T follicular helper cell (primary cell): ENCODE measurements at regions not wholly inside any gene's neighbourhood (a gene's known extent, or its start where the extent isn't known, plus 50 kb on each side); places are given as distances from the start of the nearest gene placed in this dataset.

Experiments
- DNase-seq: peaks from one replicate; pipeline ENCODE4 v3.0.0-alpha.2; 2020; ENCODE audit warnings: low read depth

DNA sequence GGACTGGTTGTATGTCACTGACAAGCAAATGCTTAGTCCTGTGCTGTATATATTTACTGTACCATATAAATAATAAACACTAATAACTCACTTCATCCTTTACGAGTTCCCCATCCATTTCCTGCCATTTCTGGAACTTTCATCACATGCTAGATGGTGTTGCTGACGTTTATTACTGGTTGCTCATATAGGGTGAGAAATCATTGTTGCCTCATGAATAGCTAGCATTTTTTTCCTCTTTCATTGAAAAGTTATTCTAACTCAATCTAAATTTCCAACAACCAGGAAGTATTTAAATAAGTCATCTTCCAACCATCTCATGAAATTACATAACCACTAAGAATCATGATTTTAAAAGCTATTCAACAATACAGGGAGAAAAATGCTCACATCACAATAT is 88.6 kb upstream of the RCN1 start:
- DNase-seq, result no peak

DNA sequence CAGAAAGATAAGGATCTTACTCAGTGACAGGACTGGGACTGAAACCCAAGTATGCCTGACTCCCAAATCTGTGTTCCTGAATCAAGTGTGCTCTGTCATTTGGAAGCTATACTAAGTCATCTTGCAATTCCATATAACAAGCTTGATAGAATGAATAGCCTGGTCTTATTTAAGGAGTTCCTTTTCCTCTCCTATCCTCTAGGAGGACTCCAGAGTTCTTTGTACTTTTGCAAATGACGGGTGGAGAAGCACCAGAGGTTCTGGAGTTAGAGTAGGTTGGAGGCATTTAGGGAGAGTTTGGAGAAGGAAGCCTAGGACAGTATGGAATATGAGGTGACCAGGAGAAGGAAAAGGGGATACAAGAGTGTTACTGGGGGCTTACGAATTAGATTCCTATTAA is 92.9 kb upstream of the RCN1 start:
- DNase-seq, result no peak

DNA sequence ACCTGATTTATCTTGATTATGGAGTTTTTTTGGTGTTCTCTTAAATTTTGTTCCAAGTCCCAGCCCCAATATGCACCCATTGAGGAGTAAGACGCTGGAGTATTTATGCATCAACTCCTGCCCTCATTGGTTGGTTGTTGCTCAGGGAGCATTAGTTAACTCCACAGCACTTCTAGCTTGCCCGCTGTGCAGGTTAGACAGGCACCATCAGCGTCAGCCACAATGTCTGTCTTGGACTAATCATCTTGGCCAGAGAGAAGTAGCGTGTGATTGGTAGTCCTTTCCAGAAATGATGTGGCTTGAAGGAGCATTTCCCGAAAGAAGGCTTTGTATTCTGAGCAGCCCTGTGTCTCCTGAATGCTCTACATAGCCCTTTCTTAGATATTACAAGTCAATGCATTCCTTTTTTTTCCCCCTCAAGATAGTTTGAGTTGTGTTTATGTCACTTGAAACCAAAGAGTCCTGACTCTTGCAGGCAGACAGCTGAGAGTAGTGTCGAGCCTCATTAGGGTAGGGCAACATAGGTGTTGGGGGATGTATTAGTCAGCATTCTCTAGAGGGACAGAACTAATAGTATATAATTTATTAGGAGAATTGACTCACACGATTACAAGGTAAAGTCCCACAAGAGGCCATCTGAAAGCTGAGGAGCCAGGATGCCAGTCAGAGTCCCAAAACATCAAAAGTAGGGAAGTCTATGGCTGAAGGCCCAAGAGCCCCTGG is 94.6 kb upstream of the RCN1 start:
- DNase-seq, result no peak

DNA sequence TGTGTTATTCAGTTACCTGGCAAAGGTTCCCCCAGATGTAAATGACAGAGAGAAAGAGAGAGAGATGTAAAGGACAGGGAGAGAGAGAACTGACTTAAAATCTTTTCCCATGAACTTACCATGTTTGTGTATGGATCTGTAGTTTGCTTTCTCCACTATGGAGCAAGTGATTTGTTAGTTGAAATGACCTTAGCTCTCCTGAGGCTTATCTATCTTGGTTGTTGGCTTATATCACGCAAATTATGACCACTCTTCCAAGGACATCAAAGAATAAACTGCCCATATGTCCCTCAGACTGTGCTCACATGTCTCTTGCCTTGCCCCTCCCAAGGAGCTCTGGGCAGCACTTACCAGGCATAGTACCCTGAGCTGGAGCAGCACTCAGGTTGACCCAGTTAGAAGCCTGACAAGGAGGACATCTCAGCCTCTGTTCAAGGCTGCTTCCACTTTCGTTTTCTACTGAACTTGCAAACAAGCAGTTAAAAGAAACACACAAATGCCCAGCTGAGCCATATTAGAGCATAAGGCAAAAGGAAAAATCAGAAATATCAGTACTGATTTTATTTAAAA is 95.3 kb upstream of the RCN1 start:
- DNase-seq, result no peak

DNA sequence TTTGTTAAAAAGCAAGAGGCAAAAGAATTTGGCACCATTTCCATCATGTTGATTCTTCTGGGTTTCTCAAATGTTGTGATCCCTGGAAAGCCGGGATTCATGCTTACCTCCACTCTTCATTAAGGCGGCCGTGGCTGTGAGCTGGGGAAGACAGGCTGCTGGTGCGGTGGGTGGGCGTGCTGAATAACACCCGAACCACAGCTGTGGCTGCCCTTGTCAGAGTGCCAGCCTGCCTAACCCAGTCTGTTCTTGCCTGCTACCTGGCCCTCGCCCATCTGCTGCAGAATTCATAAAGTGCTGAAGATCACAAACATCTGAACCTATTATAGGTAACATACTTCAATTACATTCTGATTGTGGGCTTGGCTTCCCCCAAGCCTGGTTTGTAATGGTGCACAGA is 95.8 kb upstream of the RCN1 start:
- DNase-seq, result no peak

DNA sequence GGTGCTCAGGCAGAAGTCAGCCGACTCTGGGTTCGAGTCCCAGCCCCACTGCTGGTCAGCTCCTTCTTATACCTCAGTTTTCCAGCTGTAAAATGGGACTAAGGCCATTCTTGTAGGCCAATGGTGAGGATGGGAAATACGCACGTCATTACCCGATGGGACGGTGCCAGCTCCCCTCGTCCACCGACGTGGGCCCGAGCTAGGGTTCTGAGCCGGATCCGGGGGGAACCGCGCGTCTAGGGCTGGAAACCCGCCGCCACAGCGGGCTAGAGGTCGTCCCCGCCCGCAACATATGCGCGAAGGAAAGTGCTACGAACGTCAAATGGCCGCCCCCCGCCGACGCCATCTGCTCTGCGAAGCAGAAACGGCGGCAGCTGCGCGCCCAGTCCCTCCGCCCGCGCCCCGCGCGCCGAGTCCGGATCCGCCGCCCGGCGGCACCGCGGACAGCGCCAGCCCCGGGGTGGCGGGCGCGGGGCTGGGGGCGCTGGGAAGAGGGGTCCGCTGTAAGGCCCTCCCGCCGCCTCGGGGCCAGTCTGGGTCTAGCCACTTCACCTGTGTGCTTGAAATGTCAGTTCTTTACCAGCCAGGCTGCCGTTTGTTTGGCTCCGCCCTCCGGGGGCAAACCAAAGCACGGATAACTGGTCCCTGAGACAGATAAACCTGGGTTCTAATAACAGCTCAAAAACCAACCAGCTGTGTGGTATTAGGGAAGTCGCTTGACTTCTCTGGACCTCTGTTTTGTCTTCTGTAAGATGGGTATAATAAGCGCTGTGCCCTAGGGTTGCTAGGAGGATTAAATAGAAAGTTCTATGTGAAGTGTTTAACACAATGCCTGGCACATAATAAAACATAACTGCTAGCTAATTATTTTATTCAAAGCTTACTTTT is 103.5 kb upstream of the RCN1 start:
- DNase-seq, result no peak

DNA sequence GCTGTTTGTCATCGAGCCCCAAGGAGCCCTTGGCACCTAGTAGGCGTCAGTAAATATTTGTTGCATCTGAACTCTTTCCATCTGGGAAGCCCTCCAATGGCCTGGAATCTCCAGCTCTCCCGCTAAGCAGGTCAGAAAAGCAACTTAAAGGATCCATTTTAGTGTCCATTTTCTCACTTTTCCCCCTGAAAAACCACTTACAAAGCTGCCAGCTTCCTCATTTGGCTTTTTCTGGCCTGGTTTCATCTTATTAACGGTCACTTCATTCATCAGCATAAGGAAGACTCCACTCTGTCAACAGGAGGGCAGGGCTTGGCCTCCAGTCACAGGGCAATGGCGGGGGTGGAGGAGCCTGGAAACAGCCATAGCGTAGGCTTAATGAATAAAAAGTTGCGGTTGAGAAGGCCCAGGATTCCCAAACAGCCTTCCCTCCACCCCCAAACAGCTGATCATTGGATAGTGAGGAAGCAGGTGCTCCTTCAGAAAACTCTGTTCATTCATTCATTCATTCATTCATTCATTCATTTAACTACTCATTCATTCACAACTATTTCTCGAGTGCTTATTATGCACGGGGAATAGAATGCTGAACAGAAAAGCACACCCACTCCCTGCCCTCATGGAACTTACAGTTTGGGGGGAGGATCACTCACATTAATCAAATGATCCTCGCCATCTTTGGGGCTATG is 104.5 kb upstream of the RCN1 start:
- no peak for DNase-seq

DNA sequence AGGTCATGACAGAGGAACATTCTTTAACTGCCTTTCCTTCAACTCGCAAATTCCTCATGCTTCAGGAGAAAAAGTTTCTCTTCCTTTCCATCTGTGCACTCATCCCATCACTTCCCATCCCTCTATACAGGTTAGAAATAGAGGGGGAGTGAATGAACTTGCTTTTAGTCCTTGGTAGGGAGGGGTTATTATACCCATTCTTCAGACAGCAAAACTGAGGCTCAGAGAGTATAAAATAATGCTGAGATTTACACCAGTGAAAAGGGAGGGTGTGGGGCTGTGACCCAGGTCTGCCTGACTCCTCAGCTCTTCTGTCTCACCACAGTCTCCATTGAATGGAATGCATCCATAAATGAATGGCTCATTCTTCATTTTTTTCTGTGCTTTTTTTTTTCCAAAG is 109.4 kb upstream of the RCN1 start:
- DNase-seq, result no peak

DNA sequence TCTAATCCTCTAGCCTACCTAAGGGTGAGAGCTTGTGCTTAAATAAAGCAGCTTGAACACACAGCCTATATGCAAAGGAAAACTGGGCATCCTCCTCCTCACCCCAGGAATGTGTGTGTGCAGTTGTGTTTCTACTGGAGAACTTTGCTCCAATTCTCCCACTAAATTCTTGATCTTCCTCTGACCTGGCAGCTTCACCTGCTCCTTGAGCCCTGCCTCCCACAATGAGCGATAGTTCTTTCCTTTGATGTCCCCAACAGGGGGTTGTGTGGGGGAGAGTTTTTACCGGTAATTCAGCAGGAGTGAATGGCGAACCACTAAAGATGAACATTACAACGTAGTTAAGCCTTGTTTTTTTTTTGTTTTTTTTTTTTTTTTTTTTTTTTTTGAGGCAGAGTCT is 113.5 kb upstream of the RCN1 start:
- no peak for DNase-seq

DNA sequence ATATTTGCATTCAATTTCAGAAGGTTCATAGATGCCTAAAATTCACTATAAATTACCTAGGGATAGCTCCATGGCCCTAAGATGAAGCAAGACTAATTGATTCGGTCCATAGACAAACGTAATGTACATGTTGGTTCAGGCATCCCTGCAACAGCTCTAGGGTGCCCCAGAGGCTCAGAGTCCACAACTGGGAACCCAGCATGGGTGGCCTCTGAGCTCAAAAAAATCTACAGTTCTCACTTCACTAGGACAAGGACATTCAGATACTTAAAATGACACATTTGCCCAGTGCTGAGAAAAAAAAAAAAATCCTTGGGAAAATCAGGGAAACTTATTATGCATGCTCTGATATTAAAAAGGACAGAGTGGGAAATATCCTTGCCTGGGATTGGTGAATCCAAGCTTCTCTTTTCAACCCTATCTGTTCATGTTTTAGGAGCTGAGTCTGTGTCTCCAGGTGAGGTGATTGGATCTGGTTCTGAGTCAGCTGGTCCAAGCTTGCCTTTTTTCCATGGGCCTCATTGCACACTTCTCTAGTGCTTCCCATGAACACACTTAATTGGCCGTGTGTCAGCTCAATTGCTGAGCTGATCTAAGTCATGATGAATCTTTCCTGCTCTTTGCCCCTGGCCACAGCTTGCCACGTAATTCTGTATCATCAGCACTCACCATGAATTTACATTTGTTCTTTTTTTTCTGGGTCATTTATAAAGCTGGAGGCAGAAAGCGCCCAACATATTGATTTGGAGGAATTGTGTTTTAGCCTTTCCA is 116.3 kb upstream of the RCN1 start:
- DNase-seq, result no peak

DNA sequence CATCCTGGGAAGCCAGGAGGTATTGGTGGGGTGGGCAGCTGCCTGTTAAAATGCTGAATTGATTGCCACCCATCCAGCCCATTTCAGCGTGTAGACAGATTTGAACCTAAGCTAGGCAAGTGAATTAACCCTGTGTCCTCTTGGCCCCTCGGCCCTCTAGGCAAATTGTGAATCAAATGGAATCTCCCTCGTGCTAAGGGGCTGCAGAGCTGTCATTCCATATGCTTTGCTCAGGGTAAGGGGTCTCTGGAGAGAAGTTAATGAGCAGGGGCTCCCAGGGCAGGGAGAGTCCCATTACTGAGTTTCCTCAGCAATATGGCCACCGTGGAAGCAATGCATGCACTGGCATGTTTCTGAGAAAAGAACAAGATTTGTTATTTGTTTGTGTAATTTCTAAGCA is 117.7 kb upstream of the RCN1 start:
- no peak for DNase-seq

DNA sequence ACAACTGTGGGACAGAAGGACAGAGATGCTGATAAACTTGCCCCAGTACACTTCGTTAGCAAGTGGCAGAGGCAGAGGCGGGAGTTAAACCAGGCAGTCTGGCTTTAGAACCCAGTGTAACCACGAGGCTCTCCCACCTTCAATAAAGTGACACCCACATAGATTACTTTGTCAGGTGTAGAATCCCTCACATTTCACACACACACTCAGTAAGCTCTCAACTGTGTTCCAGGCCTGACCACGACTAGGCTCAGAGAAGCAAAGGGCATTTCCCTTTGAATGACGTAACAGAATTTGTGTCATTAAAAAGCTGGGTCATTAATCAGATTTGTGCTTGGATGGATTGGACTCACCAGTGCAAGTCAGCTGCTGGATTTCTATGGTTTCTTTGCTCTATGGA is 118.3 kb upstream of the RCN1 start:
- DNase-seq, result no peak

DNA sequence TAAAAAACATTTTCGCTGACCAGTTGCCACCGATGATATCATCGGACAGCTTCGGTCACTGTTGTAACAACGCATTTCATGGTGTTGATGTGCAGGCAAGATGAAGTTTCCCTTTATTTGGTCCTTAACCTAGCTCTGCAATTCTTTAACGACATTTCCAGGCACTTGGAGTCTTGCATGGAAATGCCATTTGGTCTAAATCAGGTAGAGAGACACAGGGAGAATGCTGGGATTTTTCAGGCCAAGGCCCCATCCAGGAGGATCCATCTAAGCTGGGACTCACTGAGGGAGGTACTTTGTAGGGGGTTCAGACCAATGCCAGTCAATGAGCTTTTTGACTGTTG is 121.5 kb upstream of the RCN1 start:
- no peak for DNase-seq

DNA sequence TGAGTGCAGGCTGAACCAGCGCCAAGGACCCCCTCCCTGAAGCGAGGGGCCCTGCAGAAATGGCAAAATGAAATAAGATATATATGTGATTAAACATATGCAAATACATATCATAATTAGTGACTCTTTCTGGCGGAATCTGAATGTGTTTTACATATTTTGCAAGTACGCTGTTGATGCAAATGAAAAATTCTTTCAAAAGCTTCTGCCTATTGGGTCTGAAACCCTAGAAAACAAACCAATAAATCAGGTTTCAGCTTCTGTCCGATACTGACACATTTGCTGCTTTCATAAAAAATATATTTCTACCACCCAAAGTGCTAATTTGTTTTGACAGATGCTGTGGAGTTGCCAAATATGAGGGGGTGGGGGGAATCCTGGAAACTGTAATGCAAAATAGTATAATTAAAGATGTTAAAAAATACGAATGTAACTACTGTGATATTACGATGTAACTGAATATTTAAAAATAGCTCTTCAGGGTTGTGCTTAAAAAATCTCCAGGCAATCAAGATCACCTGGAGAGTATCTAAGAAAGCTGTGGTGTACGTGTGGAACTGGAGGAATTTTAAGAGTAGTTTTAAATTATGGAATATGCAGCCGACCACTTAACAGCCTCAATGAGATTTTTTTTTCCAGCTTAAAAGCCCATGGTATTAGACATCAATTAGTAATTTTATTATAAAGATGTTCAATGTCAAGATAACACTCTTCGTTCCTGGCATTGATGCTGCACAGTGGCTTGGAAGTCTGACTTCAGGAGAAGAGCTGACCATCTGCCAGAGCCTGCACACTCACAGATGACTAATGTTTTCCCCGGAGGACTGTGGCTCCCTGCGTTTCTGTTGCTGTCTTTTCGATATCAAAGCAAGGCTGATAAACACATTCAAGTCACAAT is 122.2 kb upstream of the RCN1 start:
- no peak for DNase-seq

DNA sequence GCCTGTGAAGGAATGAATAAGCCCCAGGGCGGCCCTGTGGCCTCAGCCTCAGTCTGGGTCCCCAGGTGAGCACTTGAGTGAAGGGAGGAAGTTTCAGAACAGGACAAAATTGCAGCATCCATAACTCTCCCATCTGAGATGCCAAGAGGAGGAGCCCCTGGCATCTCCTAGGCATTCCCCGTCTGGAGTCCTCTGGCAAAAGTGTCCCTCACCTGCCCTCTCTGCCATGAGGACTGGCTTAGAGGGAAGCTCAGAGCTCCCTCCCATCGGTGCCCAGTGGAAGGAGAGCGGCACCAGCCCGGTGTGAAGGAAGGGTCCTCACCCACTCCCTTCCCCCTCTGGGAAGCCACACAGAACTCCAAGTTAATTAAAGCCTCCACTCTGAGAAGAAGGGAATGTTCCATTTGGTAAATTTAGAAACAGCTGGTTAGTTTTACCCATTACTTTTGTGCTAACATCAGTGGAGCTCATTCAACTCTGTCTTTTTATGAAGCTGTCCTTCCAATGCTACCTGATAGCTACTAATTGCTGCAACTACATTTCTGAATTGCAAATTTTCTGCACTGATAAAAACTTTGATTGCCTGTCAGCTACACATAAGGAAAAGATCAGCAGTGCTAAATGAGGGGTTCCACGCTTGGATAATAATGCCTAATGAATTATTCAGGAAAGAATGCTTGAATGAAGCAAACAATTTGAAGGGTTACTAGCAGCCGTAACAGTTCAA is 123.3 kb upstream of the RCN1 start:
- DNase-seq, result no peak

DNA sequence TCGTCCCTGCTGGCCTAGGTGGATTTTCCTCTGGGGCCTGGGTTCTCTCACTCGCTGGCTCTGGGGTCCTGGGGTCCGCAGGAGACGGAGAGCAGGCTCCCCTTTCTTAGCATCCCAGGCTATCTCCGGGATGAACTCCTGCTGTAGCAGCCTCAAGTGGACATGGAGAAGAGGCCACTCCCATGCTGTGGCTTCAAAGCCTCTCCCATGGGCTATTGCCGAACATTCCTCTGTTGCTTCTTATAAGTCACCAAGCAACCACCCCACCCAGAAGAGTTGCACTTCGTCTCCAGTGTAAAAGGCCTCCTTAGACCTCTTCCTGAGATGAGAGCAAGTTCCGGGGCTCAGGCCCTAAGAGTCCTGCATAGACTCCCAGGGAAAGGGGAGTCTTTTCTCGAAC is 124.0 kb upstream of the RCN1 start:
- DNase-seq, result no peak

DNA sequence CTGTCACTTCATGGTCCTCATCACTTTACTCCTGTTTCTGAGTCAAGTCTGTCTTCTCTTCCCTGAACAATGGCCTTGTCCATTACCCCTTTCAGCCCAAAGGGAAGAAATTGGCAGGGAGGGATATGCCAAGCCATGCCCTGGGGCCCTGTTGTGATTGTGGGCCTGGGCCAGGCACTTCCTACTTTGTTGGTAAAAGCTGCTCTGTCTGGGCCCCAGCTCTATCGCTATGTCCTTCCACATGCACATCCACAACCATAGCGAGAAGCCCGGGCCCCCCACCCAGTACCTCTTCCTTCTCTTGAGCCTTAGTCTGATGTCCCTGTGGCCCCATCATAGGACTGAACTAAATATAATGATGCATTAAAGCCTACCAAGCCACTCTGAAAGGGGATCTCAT is 126.7 kb upstream of the RCN1 start:
- DNase-seq, result no peak

DNA sequence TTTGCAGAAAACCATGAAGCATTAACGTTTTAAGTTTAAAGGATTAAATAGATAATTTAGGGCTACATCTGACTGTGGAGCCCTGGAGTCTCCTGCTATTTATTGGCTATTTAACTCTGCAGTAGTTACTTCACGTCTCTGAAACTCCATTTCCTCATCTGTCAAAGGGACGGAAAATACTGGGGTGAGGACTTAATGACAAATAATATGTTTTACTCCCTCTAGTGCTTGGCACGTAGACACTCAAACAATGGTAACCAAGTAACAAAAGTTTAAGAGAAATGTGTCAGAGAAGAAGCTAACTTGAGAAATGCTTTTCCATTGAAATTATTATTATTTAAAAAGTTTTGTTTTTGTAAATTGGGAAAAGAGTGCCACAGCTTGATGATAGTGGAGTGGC is 130.7 kb upstream of the RCN1 start:
- DNase-seq, result no peak

DNA sequence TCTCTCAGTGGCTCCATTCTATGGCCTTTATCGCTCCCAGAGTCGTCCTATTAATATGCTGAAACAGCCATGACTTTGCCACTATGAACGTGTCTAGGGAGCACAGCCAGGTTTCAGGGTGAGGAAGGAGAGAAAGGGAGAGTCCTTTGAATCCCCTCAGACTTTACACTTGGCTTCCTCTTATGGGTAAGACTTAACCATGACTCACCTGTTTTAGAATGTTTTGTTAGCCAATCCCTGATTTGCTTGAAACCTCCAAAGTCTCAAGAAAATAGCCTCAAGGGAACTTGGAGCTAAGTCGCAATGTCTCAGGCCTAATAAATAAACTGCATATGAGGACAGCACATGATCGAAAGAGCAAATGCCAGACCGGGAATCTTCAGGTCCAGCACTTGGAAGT is 131.2 kb upstream of the RCN1 start:
- no peak for DNase-seq

DNA sequence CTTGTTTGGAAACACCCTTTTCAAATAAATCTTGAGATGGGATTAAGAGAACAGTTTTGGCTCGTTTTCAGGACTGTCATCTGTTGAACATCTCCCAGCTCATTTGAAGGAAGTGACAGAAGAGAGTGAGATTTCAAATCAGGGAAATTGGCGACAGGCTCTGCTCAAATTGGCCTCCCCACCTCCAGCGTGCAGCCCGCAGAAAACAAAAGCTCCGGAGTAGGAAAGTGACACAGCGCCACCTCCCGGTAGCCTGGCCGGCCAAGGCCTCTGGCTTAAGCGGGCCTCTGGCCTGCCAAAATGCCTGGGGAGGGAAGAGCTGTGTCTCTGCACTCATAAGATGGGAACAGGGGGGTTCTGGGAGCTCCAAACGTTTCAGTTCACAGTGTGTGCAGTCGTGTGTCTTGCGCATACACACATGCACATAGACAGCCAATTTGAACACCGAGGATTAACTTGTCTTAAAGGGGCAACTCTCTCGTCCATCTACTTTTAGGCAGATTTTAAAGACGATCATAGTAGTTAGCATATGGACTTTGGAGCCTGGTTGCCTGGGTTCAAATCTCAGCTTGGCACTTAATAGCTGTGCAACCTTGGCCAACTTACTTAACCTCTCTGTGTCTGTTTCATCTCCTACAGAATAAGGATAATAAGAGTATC is 132.7 kb upstream of the RCN1 start:
- DNase-seq, result peak; percentile 19
